ENCODE measurements at regions not wholly inside any gene's neighbourhood (a gene's known extent, or its start where the extent isn't known, plus 50 kb on each side); places are given as distances from the start of the nearest gene placed in this dataset.

- no peak for TF ChIP-seq CTCF (IDR thresholded peaks at IDR 0.05 in 8 of 11, conservative IDR thresholded peaks at IDR 0.05 in 3 of 11)
- TF ChIP-seq POLR2A (IDR thresholded peaks at IDR 0.05): no peak
Observed at GRCh38 chr10:62583876-62584615, 209.9 kb downstream of the ZNF365 start.

Data from spleen (tissue), 7 donors.